ENCODE measurements at regions not wholly inside any gene's neighbourhood (a gene's known extent, or its start where the extent isn't known, plus 50 kb on each side); places are given as distances from the start of the nearest gene placed in this dataset.

DNA sequence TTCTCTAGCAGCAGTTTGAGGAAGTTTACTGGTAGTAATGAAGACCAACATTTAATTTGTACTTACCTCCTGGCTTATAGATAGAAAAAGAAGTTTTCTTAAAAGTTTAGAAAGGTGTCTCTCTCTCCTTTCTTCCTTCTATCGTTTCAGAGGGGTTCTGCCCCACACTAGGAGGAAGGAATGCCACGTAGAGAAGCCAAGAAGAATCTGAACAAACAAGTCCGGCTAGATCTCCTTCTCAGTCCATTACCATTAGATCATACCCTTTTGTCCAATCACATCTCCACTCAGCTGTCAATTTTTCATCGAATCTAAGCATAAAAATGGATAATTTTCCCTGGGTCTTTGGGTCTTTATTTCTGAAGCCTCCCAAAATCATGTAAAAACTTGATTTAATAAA, 1048.1 kb downstream of the SI start:
- H3K27ac Mint-ChIP-seq, result no peak overlapping the region
- H3K27me3 ChIP-seq (ENCODE audit: control insufficient read depth, insufficient read depth, low read length, poor library complexity, severe bottlenecking), result no peaks in the 10 kb centered on the region
- no peak overlapping the region for H3K9ac ChIP-seq (ENCODE audit: extremely low read depth, low read length, poor library complexity, severe bottlenecking)
- H3K9me3 ChIP-seq (ENCODE audit: control insufficient read depth, low read length), result no peaks in the 10 kb centered on the region
- H3K27me3 Mint-ChIP-seq (ENCODE audit: insufficient read depth), result no peaks in the 10 kb centered on the region
- H3K36me3 ChIP-seq (ENCODE audit: control insufficient read depth, insufficient read depth, low read length), result peaks cover 40% of the 10 kb centered on the region
- TF ChIP-seq, protein P1, sequence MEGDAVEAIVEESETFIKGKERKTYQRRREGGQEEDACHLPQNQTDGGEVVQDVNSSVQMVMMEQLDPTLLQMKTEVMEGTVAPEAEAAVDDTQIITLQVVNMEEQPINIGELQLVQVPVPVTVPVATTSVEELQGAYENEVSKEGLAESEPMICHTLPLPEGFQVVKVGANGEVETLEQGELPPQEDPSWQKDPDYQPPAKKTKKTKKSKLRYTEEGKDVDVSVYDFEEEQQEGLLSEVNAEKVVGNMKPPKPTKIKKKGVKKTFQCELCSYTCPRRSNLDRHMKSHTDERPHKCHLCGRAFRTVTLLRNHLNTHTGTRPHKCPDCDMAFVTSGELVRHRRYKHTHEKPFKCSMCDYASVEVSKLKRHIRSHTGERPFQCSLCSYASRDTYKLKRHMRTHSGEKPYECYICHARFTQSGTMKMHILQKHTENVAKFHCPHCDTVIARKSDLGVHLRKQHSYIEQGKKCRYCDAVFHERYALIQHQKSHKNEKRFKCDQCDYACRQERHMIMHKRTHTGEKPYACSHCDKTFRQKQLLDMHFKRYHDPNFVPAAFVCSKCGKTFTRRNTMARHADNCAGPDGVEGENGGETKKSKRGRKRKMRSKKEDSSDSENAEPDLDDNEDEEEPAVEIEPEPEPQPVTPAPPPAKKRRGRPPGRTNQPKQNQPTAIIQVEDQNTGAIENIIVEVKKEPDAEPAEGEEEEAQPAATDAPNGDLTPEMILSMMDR (conservative IDR thresholded peaks at IDR 0.05), result no peak
- H3K9me3 Mint-ChIP-seq, result no peaks in the 10 kb centered on the region
- no peak overlapping the region for H3K4me3 Mint-ChIP-seq
- H3K27ac ChIP-seq (ENCODE audit: low read depth, low read length), result no peak overlapping the region
- no peak for DNase-seq
- no peaks in the 10 kb centered on the region for H3K4me1 Mint-ChIP-seq
- peaks cover 10% of the 10 kb centered on the region for H3K36me3 Mint-ChIP-seq (ENCODE audit: low read depth)
- H3K4me1 ChIP-seq (ENCODE audit: control insufficient read depth, insufficient read depth, low read length), result no peaks in the 10 kb centered on the region
- WGBS, 2 experiments (ENCODE audit: insufficient coverage in 1 of 2, insufficient read length in 1 of 2), result 91% methylated on average over 3 to 4 of the region's 4 CpGs
- H3K4me3 ChIP-seq (ENCODE audit: low read length), result no peak overlapping the region

DNA sequence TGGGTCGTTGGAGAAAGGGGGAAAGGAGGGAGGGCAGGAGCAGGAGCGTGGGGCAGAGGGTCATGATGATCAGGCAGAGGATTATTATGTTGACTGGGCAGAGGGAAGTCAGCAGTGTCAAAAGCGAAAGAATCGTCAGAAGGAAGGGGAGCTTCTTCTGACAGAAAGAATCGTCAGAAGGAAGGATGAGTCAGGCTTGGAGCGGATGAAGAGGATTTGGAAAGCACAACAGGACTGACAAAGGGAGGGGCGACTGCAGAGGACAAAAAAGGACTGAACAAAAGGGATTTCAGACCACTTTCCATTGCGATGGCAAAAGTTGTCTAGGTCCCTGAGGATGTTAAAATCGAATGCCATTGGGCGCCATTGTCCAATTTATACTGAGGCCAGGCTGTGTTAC, 1053.5 kb downstream of the SI start:
- whole genome bisulfite sequencing, 2 experiments (ENCODE audit: insufficient coverage in 1 of 2, insufficient read length in 1 of 2), result 89 to 94% methylated on average over 10 of the region's 10 CpGs
- Mint-ChIP-seq H3K4me1 (no peaks in the 10 kb centered on the region), H3K36me3 (ENCODE audit: low read depth) (peaks cover 4% of the 10 kb centered on the region)

DNA sequence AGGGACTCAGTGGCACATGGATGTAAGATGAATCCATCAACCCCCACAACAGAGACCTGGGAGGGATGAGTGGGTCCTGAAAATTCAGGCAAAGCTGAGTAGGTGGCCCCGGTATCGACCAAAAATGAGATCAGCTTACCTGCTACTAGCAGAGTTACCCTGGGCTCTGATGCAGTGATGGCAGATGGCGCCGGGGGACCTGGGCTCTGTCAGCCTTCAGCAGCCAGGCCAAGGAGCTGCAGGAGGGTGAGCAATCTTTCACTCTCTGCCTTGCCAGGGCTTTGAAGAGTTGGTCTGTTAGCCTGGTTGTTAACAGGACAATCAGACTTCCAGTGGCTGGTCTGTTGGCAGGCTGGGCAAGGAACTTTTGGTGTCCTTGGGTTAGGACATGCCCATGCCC, 1054.8 kb downstream of the SI start:
- no peak overlapping the region for H3K4me3 ChIP-seq (ENCODE audit: low read length)
- Mint-ChIP-seq H3K27ac (no peak overlapping the region), H3K9me3 (no peaks in the 10 kb centered on the region), H3K4me1 (no peaks in the 10 kb centered on the region), H3K4me3 (no peak overlapping the region), H3K36me3 (ENCODE audit: low read depth) (no peaks in the 10 kb centered on the region), H3K27me3 (ENCODE audit: insufficient read depth) (no peaks in the 10 kb centered on the region)
- H3K36me3 ChIP-seq (ENCODE audit: control insufficient read depth, insufficient read depth, low read length), result peaks cover 6% of the 10 kb centered on the region
- H3K27ac ChIP-seq (ENCODE audit: low read depth, low read length), result no peak overlapping the region
- no peaks in the 10 kb centered on the region for H3K4me1 ChIP-seq (ENCODE audit: control insufficient read depth, insufficient read depth, low read length)
- DNase-seq, result no peak
- no peak overlapping the region for H3K9ac ChIP-seq (ENCODE audit: extremely low read depth, low read length, poor library complexity, severe bottlenecking)
- WGBS, 2 experiments (ENCODE audit: insufficient coverage in 1 of 2, insufficient read length in 1 of 2), result 71 to 93% methylated on average over 3 to 4 of the region's 4 CpGs
- no peaks in the 10 kb centered on the region for H3K27me3 ChIP-seq (ENCODE audit: control insufficient read depth, insufficient read depth, low read length, poor library complexity, severe bottlenecking)
- TF ChIP-seq, protein P1 (conservative IDR thresholded peaks at IDR 0.05), result no peak
- H3K9me3 ChIP-seq (ENCODE audit: control insufficient read depth, low read length), result no peaks in the 10 kb centered on the region

More for the DNA sequence above, 1053.5 kb downstream of the SI start:
- Mint-ChIP-seq H3K4me3 (no peak overlapping the region), H3K9me3 (no peaks in the 10 kb centered on the region), H3K27ac (no peak overlapping the region), H3K27me3 (ENCODE audit: insufficient read depth) (no peaks in the 10 kb centered on the region)
- no peak overlapping the region for H3K9ac ChIP-seq (ENCODE audit: extremely low read depth, low read length, poor library complexity, severe bottlenecking)
- H3K27me3 ChIP-seq (ENCODE audit: control insufficient read depth, insufficient read depth, low read length, poor library complexity, severe bottlenecking), result no peaks in the 10 kb centered on the region
- H3K36me3 ChIP-seq (ENCODE audit: control insufficient read depth, insufficient read depth, low read length), result peaks cover 13% of the 10 kb centered on the region
- no peaks in the 10 kb centered on the region for H3K9me3 ChIP-seq (ENCODE audit: control insufficient read depth, low read length)
- TF ChIP-seq, protein P1 (conservative IDR thresholded peaks at IDR 0.05), result no peak
- no peak for DNase-seq
- H3K4me1 ChIP-seq (ENCODE audit: control insufficient read depth, insufficient read depth, low read length), result no peaks in the 10 kb centered on the region
- H3K4me3 ChIP-seq (ENCODE audit: low read length), result no peak overlapping the region
- no peak overlapping the region for H3K27ac ChIP-seq (ENCODE audit: low read depth, low read length)
